ENCODE measurements at regions not wholly inside any gene's neighbourhood (a gene's known extent, or its start where the extent isn't known, plus 50 kb on each side); places are given as distances from the start of the nearest gene placed in this dataset.

GRCh38 chr1:56237491-56238064 is 341.8 kb downstream of the PLPP3 start:
- Histone ChIP-seq H3K36me3 (ENCODE audit: control insufficient read depth, insufficient read depth, low read length) (no peaks in the 10 kb centered on the region), H3K27ac (ENCODE audit: low read depth, low read length) (no peak overlapping the region), H3K4me3 (ENCODE audit: low read length) (no peak overlapping the region), H3K27me3 (ENCODE audit: control insufficient read depth, insufficient read depth, low read length) (no peaks in the 10 kb centered on the region), H3K4me1 (ENCODE audit: control insufficient read depth, insufficient read depth, low read length) (no peaks in the 10 kb centered on the region), H3K9ac (ENCODE audit: low read length) (no peak overlapping the region)

- H3K4me3 ChIP-seq (ENCODE audit: low read length), result no peak overlapping the region
- H3K9ac ChIP-seq (ENCODE audit: low read length), result no peak overlapping the region
- no peak overlapping the region for H3K27ac ChIP-seq (ENCODE audit: low read depth, low read length)
- no peaks in the 10 kb centered on the region for H3K4me1 ChIP-seq (ENCODE audit: control insufficient read depth, insufficient read depth, low read length)
- H3K27me3 ChIP-seq (ENCODE audit: control insufficient read depth, insufficient read depth, low read length), result no peaks in the 10 kb centered on the region
- H3K36me3 ChIP-seq (ENCODE audit: control insufficient read depth, insufficient read depth, low read length), result no peaks in the 10 kb centered on the region
Measured at GRCh38 chr1:56236688-56237087, 342.7 kb downstream of the PLPP3 start.

- no peaks in the 10 kb centered on the region for H3K27me3 ChIP-seq (ENCODE audit: control insufficient read depth, insufficient read depth, low read length)
- no peaks in the 10 kb centered on the region for H3K4me1 ChIP-seq (ENCODE audit: control insufficient read depth, insufficient read depth, low read length)
- H3K36me3 ChIP-seq (ENCODE audit: control insufficient read depth, insufficient read depth, low read length), result no peaks in the 10 kb centered on the region
- no peak overlapping the region for H3K27ac ChIP-seq (ENCODE audit: low read depth, low read length)
- H3K9ac ChIP-seq (ENCODE audit: low read length), result no peak overlapping the region
- H3K4me3 ChIP-seq (ENCODE audit: low read length), result no peak overlapping the region
Measured at GRCh38 chr1:56235909-56236510, 343.4 kb downstream of the PLPP3 start.

GRCh38 chr1:56229186-56229585 is 350.2 kb downstream of the PLPP3 start:
- Histone ChIP-seq H3K9ac (ENCODE audit: low read length) (no peak overlapping the region), H3K4me1 (ENCODE audit: control insufficient read depth, insufficient read depth, low read length) (no peaks in the 10 kb centered on the region), H3K36me3 (ENCODE audit: control insufficient read depth, insufficient read depth, low read length) (no peaks in the 10 kb centered on the region), H3K27ac (ENCODE audit: low read depth, low read length) (no peak overlapping the region), H3K4me3 (ENCODE audit: low read length) (no peak overlapping the region), H3K27me3 (ENCODE audit: control insufficient read depth, insufficient read depth, low read length) (no peaks in the 10 kb centered on the region)

GRCh38 chr1:56227886-56228285 is 351.5 kb downstream of the PLPP3 start:
- Histone ChIP-seq H3K36me3 (ENCODE audit: control insufficient read depth, insufficient read depth, low read length) (no peaks in the 10 kb centered on the region), H3K4me1 (ENCODE audit: control insufficient read depth, insufficient read depth, low read length) (no peaks in the 10 kb centered on the region), H3K27ac (ENCODE audit: low read depth, low read length) (no peak overlapping the region), H3K9ac (ENCODE audit: low read length) (no peak overlapping the region), H3K27me3 (ENCODE audit: control insufficient read depth, insufficient read depth, low read length) (no peaks in the 10 kb centered on the region), H3K4me3 (ENCODE audit: low read length) (no peak overlapping the region)

- H3K9ac ChIP-seq (ENCODE audit: low read length), result no peak overlapping the region
- H3K27me3 ChIP-seq (ENCODE audit: control insufficient read depth, insufficient read depth, low read length), result no peaks in the 10 kb centered on the region
- no peak overlapping the region for H3K4me3 ChIP-seq (ENCODE audit: low read length)
- H3K36me3 ChIP-seq (ENCODE audit: control insufficient read depth, insufficient read depth, low read length), result no peaks in the 10 kb centered on the region
- H3K27ac ChIP-seq (ENCODE audit: low read depth, low read length), result no peak overlapping the region
- H3K4me1 ChIP-seq (ENCODE audit: control insufficient read depth, insufficient read depth, low read length), result no peaks in the 10 kb centered on the region
Measured at GRCh38 chr1:56227401-56227800, 352.0 kb downstream of the PLPP3 start.

- Histone ChIP-seq H3K4me3 (ENCODE audit: low read length) (no peak overlapping the region), H3K9ac (ENCODE audit: low read length) (no peak overlapping the region), H3K27ac (ENCODE audit: low read depth, low read length) (no peak overlapping the region), H3K36me3 (ENCODE audit: control insufficient read depth, insufficient read depth, low read length) (no peaks in the 10 kb centered on the region), H3K27me3 (ENCODE audit: control insufficient read depth, insufficient read depth, low read length) (no peaks in the 10 kb centered on the region), H3K4me1 (ENCODE audit: control insufficient read depth, insufficient read depth, low read length) (no peaks in the 10 kb centered on the region)
Measured at GRCh38 chr1:56225964-56226815, 353.2 kb downstream of the PLPP3 start.

GRCh38 chr1:56223968-56224367 is 355.4 kb downstream of the PLPP3 start:
- Histone ChIP-seq H3K27me3 (ENCODE audit: control insufficient read depth, insufficient read depth, low read length) (no peaks in the 10 kb centered on the region), H3K4me1 (ENCODE audit: control insufficient read depth, insufficient read depth, low read length) (no peaks in the 10 kb centered on the region), H3K27ac (ENCODE audit: low read depth, low read length) (no peak overlapping the region), H3K9ac (ENCODE audit: low read length) (no peak overlapping the region), H3K36me3 (ENCODE audit: control insufficient read depth, insufficient read depth, low read length) (no peaks in the 10 kb centered on the region), H3K4me3 (ENCODE audit: low read length) (no peak overlapping the region)

- H3K9ac ChIP-seq (ENCODE audit: low read length), result no peak overlapping the region
- no peaks in the 10 kb centered on the region for H3K4me1 ChIP-seq (ENCODE audit: control insufficient read depth, insufficient read depth, low read length)
- H3K36me3 ChIP-seq (ENCODE audit: control insufficient read depth, insufficient read depth, low read length), result no peaks in the 10 kb centered on the region
- H3K4me3 ChIP-seq (ENCODE audit: low read length), result no peak overlapping the region
- H3K27me3 ChIP-seq (ENCODE audit: control insufficient read depth, insufficient read depth, low read length), result no peaks in the 10 kb centered on the region
- no peak overlapping the region for H3K27ac ChIP-seq (ENCODE audit: low read depth, low read length)
Measured at GRCh38 chr1:56222914-56223540, 356.3 kb downstream of the PLPP3 start.

GRCh38 chr1:56220021-56220420 is 359.3 kb downstream of the PLPP3 start:
- Histone ChIP-seq H3K4me3 (ENCODE audit: low read length) (no peak overlapping the region), H3K27me3 (ENCODE audit: control insufficient read depth, insufficient read depth, low read length) (no peaks in the 10 kb centered on the region), H3K9ac (ENCODE audit: low read length) (no peak overlapping the region), H3K4me1 (ENCODE audit: control insufficient read depth, insufficient read depth, low read length) (no peaks in the 10 kb centered on the region), H3K36me3 (ENCODE audit: control insufficient read depth, insufficient read depth, low read length) (no peaks in the 10 kb centered on the region), H3K27ac (ENCODE audit: low read depth, low read length) (no peak overlapping the region)

GRCh38 chr1:56218023-56218422 is 361.3 kb downstream of the PLPP3 start:
- Histone ChIP-seq H3K27me3 (ENCODE audit: control insufficient read depth, insufficient read depth, low read length) (no peaks in the 10 kb centered on the region), H3K4me1 (ENCODE audit: control insufficient read depth, insufficient read depth, low read length) (no peaks in the 10 kb centered on the region), H3K36me3 (ENCODE audit: control insufficient read depth, insufficient read depth, low read length) (no peaks in the 10 kb centered on the region), H3K27ac (ENCODE audit: low read depth, low read length) (no peak overlapping the region), H3K4me3 (ENCODE audit: low read length) (no peak overlapping the region), H3K9ac (ENCODE audit: low read length) (no peak overlapping the region)

- Histone ChIP-seq H3K27ac (ENCODE audit: low read depth, low read length) (no peak overlapping the region), H3K36me3 (ENCODE audit: control insufficient read depth, insufficient read depth, low read length) (no peaks in the 10 kb centered on the region), H3K9ac (ENCODE audit: low read length) (no peak overlapping the region)
Measured at GRCh38 chr1:56216218-56216617, 363.1 kb downstream of the PLPP3 start.

More at GRCh38 chr1:56216218-56216617, 363.1 kb downstream of the PLPP3 start:
- Histone ChIP-seq H3K27me3 (ENCODE audit: control insufficient read depth, insufficient read depth, low read length) (no peaks in the 10 kb centered on the region), H3K4me3 (ENCODE audit: low read length) (no peak overlapping the region), H3K4me1 (ENCODE audit: control insufficient read depth, insufficient read depth, low read length) (no peaks in the 10 kb centered on the region)

Measured in rectal smooth muscle tissue (tissue), 1 donor.